SK-N-SH (cell line): ENCODE measurements at regions not wholly inside any gene's neighbourhood (a gene's known extent, or its start where the extent isn't known, plus 50 kb on each side); places are given as distances from the start of the nearest gene placed in this dataset.

ENCODE experiments used
- CTCF ChIA-PET: fragments of 300-600, 350-600 bp; formaldehyde crosslinking; extraction: SDS; loops from one replicate; lab custom pipeline; 2021; lab: Yijun Ruan, JAX
- POLR2A ChIA-PET: fragments of 350-600 bp; sonication (Branson Sonifier 250); formaldehyde crosslinking; extraction: SDS; loops from one replicate; lab custom pipeline; 2020; ENCODE audit warnings: antibody characterized with exemption, inconsistent platforms; lab: Yijun Ruan, JAX
- DNase-seq: peaks from one replicate; pipeline ENCODE4 v3.0.0; 2012
- H2AFZ ChIP-seq: fragments of 200-600 bp; sonication (generic); 2 replicates; pipeline ENCODE4 v1.8.1; 2016; ENCODE audit warnings: antibody characterized with exemption, mild to moderate bottlenecking, low read depth
- H3F3A ChIP-seq: fragments of 200-600 bp; sonication (generic); replicated peaks from 2 replicates; pipeline ENCODE3; 2016; ENCODE audit warnings: antibody characterized with exemption, mild to moderate bottlenecking; ENCODE audit not compliant: insufficient read depth
- H3K27ac ChIP-seq, 2 experiments: fragments of 200-500 bp in 1 of 2; fragments of 200-600 bp in 1 of 2; sonication (Bioruptor generic) in 1 of 2; sonication (generic), shearing (Covaris generic) in 1 of 2; 2 replicates each; pipeline versions ENCODE4 v1.5.1 to v1.6.1; 2014 to 2016; ENCODE audit warnings: low read depth in 2 of 2, inconsistent platforms in 1 of 2, low read length in 1 of 2, mild to moderate bottlenecking in 1 of 2, mixed read lengths in 1 of 2
- H3K27me3 ChIP-seq: fragments of 200-600 bp; sonication (generic), shearing (Covaris generic); 2 replicates; pipeline ENCODE4 v1.6.1; 2016; ENCODE audit warnings: mixed run types; ENCODE audit not compliant: insufficient read depth
- H3K36me3 ChIP-seq, 2 experiments: fragments of 200-500 bp in 1 of 2; fragments of 200-600 bp in 1 of 2; sonication (Bioruptor generic) in 1 of 2; sonication (generic) in 1 of 2; replicated peaks in 1 of 2; 2 replicates each; pipeline versions ENCODE3 to v1.5.1; 2014 to 2016; ENCODE audit warnings: low read length in 1 of 2, mild to moderate bottlenecking in 1 of 2; ENCODE audit not compliant: insufficient read depth in 2 of 2, control insufficient read depth in 1 of 2
- H3K4me1 ChIP-seq, 2 experiments: fragments of 200-500 bp in 1 of 2; fragments of 200-600 bp in 1 of 2; sonication (Bioruptor generic) in 1 of 2; sonication (generic), shearing (Covaris generic) in 1 of 2; 2 replicates each; pipeline versions ENCODE4 v1.5.1 to v1.6.1; 2014 to 2016; ENCODE audit warnings: low read depth in 1 of 2, low read length in 1 of 2, mixed run types in 1 of 2; ENCODE audit not compliant: insufficient read depth in 2 of 2, control insufficient read depth in 1 of 2
- H3K4me2 ChIP-seq: fragments of 200-600 bp; sonication (generic), shearing (Covaris generic); 2 replicates; pipeline ENCODE4 v1.6.1; 2017; ENCODE audit warnings: mixed run types
- H3K4me3 ChIP-seq, 2 experiments: fragments of 200-500 bp in 1 of 2; fragments of 200-600 bp in 1 of 2; sonication (Bioruptor generic) in 1 of 2; sonication (generic), shearing (Covaris generic) in 1 of 2; 2 replicates each; pipeline versions ENCODE4 v1.5.1 to v1.8.1; 2014 to 2016; ENCODE audit warnings: low read depth in 2 of 2, inconsistent platforms in 1 of 2, low read length in 1 of 2, mild to moderate bottlenecking in 1 of 2, mixed read lengths in 1 of 2, moderate library complexity in 1 of 2
- H3K79me2 ChIP-seq: fragments of 200-600 bp; sonication (generic); 2 replicates; pipeline ENCODE4 v1.8.1; 2017; ENCODE audit warnings: mild to moderate bottlenecking; ENCODE audit not compliant: insufficient read depth
- H3K9ac ChIP-seq: fragments of 200-600 bp; sonication (generic); 2 replicates; pipeline ENCODE4 v1.6.1; 2017; ENCODE audit warnings: mixed run types
- H3K9me2 ChIP-seq: fragments of 200-600 bp; sonication (generic); 2 replicates; pipeline ENCODE4 v1.6.1; 2017; ENCODE audit warnings: mixed run types
- H3K9me3 ChIP-seq: fragments of 200-600 bp; sonication (generic); 2 replicates; pipeline ENCODE4 v1.6.1; 2017; ENCODE audit warnings: mixed run types, mild to moderate bottlenecking, moderate library complexity
- H4K20me1 ChIP-seq: fragments of 200-600 bp; sonication (generic); 2 replicates; pipeline ENCODE4 v1.6.1; 2017; ENCODE audit warnings: mild to moderate bottlenecking, mixed run types; ENCODE audit not compliant: insufficient read depth
- CTCF ChIP-seq: fragments of 200-600 bp; sonication (generic); IDR thresholded peaks from 2 replicates; pipeline ENCODE4 v1.6.1; 2017; ENCODE audit warnings: antibody characterized with exemption, mild to moderate bottlenecking, moderate library complexity
- EP300 ChIP-seq, 2 experiments: IDR thresholded peaks; 2 replicates each; pipeline versions ENCODE4 v1.4.0 to v1.6.1; 2012; ENCODE audit warnings: borderline replicate concordance in 1 of 2, low read depth in 1 of 2, low read length in 1 of 2
- EZH2phosphoT487 ChIP-seq: fragments of 200-600 bp; sonication (generic); IDR thresholded peaks from 2 replicates; pipeline ENCODE4 v1.6.1; 2017; ENCODE audit warnings: low read depth, mixed run types, mild to moderate bottlenecking, antibody characterized with exemption, moderate library complexity, borderline replicate concordance
- FOSL2 ChIP-seq: IDR thresholded peaks from 2 replicates; pipeline ENCODE4 v1.4.0; 2012; ENCODE audit warnings: low read depth, mild to moderate bottlenecking, moderate library complexity, borderline replicate concordance
- FOXM1 ChIP-seq: IDR thresholded peaks from 2 replicates; pipeline ENCODE4 v1.4.0; 2012; ENCODE audit warnings: low read depth, mild to moderate bottlenecking
- GATA2 ChIP-seq: sonication (generic); formaldehyde crosslinking; IDR thresholded peaks from 2 replicates; pipeline ENCODE4 v1.5.0; 2020; ENCODE audit warnings: mild to moderate bottlenecking, missing genetic modification reagents
- IRF3 ChIP-seq: fragments of 150-350 bp; IDR thresholded peaks from 2 replicates; pipeline ENCODE4 v1.6.1; 2016; ENCODE audit warnings: mild to moderate bottlenecking, low read depth, low read length
- JUND ChIP-seq: IDR thresholded peaks from 2 replicates; pipeline ENCODE4 v1.4.0; 2012
- MAX ChIP-seq: IDR thresholded peaks from 2 replicates; pipeline ENCODE4 v1.4.0; 2012; ENCODE audit warnings: low read depth
- MEF2A ChIP-seq: IDR thresholded peaks from 2 replicates; pipeline ENCODE4 v1.4.0; 2012; ENCODE audit warnings: low read depth, borderline replicate concordance
- MXI1 ChIP-seq: IDR thresholded peaks from 2 replicates; pipeline ENCODE4 v1.6.1; 2012; ENCODE audit warnings: mild to moderate bottlenecking, low read depth, low read length, improper control_type of control experiment
- PBX3 ChIP-seq: IDR thresholded peaks from 2 replicates; pipeline ENCODE4; 2012
- RFX5 ChIP-seq: IDR thresholded peaks from 2 replicates; pipeline ENCODE4 v1.6.1; 2012; ENCODE audit warnings: mild to moderate bottlenecking, improper control_type of control experiment, low read length
- SIN3A ChIP-seq: IDR thresholded peaks from 2 replicates; pipeline ENCODE4 v1.6.1; 2012; ENCODE audit warnings: low read depth, mild to moderate bottlenecking, low read length, moderate library complexity, borderline replicate concordance
- SMC3 ChIP-seq: IDR thresholded peaks from 2 replicates; pipeline ENCODE4 v1.6.1; 2012; ENCODE audit warnings: low read depth, low read length, improper control_type of control experiment
- TAF1 ChIP-seq: IDR thresholded peaks from 2 replicates; pipeline ENCODE4 v1.6.1; 2012; ENCODE audit warnings: low read depth, mild to moderate bottlenecking, low read length, moderate library complexity, borderline replicate concordance
- TCF12 ChIP-seq: IDR thresholded peaks from 2 replicates; pipeline ENCODE4 v1.4.0; 2012
- USF2 ChIP-seq: fragments of 150-350 bp; IDR thresholded peaks from 2 replicates; pipeline ENCODE4 v1.6.1; 2017; ENCODE audit warnings: antibody characterized with exemption, low read length, low read depth, borderline replicate concordance
- WGBS: methylation state at CpG from one replicate; pipeline ENCODE4 v1.1.6; 2017; ENCODE audit warnings: low lambda C conversion rate; 5-methylcytosine and 5-hydroxymethylcytosine counted together

GRCh38 chr4:110335399-110335798 is 137.0 kb upstream of the ELOVL6 start:
- Histone ChIP-seq H4K20me1 (no peaks in the 10 kb centered on the region), H3K27ac (no peak overlapping the region), H3K9me3 (no peaks in the 10 kb centered on the region), H3K4me2 (no peak overlapping the region), H3K36me3 (no peaks in the 10 kb centered on the region), H3K4me3 (no peak overlapping the region), H3K9me2 (no peaks in the 10 kb centered on the region), H3K9ac (no peak overlapping the region), H3K4me1 (no peaks in the 10 kb centered on the region), H3F3A (no peaks in the 10 kb centered on the region), H3K27me3 (peaks cover 5% of the 10 kb centered on the region; the same call in 1 of the 2 replicates), H3K79me2 (no peaks in the 10 kb centered on the region), H2AFZ (no peak overlapping the region)
- DNase-seq: no peak
- no peak for TF ChIP-seq FOXM1
- no peak for TF ChIP-seq EP300 (IDR thresholded peaks at IDR 0.05; ENCODE audit: borderline replicate concordance in 1 of 2, low read depth in 1 of 2, low read length in 1 of 2)
- TF ChIP-seq USF2: no peak
- TF ChIP-seq RFX5: no peak
- TF ChIP-seq FOSL2: no peak
- no peak for TF ChIP-seq JUND
- no peak for TF ChIP-seq MEF2A
- no peak for TF ChIP-seq TAF1
- TF ChIP-seq IRF3: no peak
- no peak for TF ChIP-seq SMC3
- no peak for TF ChIP-seq GATA2 (CRISPR knock-in tag)
- TF ChIP-seq MAX: no peak
- no peak for TF ChIP-seq EZH2phosphoT487
- TF ChIP-seq TCF12: no peak
- no peak for TF ChIP-seq CTCF
- no peak for TF ChIP-seq MXI1
- no peak for TF ChIP-seq PBX3
- no peak for TF ChIP-seq SIN3A
- 20% methylated on average over 5 of the region's 5 CpGs for WGBS
- POLR2A ChIA-PET: no interaction called here
- CTCF ChIA-PET: interaction anchor here (0.6 to 1.3 kb wide), 3 partner anchors 9 to 318 kb away, joined by 3 read pairs; no protein-coding TSS in a partner anchor
